ENCODE measurements at regions not wholly inside any gene's neighbourhood (a gene's known extent, or its start where the extent isn't known, plus 50 kb on each side); places are given as distances from the start of the nearest gene placed in this dataset.

GRCh38 chr2:240339411-240340360 is 95.8 kb upstream of the GPC1 start:
- Histone ChIP-seq H4K8ac (ENCODE audit: extremely low read depth, insufficient read depth, low read length) (no peak overlapping the region; the same call in none of the 2 replicates), H2AK5ac (ENCODE audit: low read depth, low read length) (no peak overlapping the region), H3K27me3 (replicated peaks in 1 of 4; ENCODE audit: control insufficient read depth in 3 of 4, extremely low read depth in 1 of 4, insufficient read depth in 3 of 4, low read length in 3 of 4) (no peaks in the 10 kb centered on the region), H2BK20ac (ENCODE audit: low read length) (no peak overlapping the region), H3K9me3 (ENCODE audit: insufficient read depth in 2 of 2, low read depth in 1 of 2, low read length in 1 of 2) (peaks cover 5 to 6% of the 10 kb centered on the region in 2 experiments; a peak in 3 of 4 replicates), H3K79me2 (ENCODE audit: control insufficient read depth in 1 of 2, insufficient read depth in 2 of 2, low read length in 2 of 2) (no peaks in the 10 kb centered on the region), H3K4me2 (ENCODE audit: insufficient read depth in 1 of 2, low read depth in 2 of 2, low read length in 2 of 2) (no peak overlapping the region), H3K23ac (ENCODE audit: insufficient read length) (no peak overlapping the region), H3K27ac (ENCODE audit: low read depth, low read length) (no peak overlapping the region), H4K91ac (replicated peaks; ENCODE audit: insufficient read length, low read length) (no peak overlapping the region), H3K14ac (ENCODE audit: insufficient read length) (no peak overlapping the region), H3K36me3 (ENCODE audit: control insufficient read depth in 2 of 4, insufficient read depth in 4 of 4, low read length in 3 of 4) (no peaks in the 10 kb centered on the region), H3K79me1 (ENCODE audit: low read depth, low read length) (no peaks in the 10 kb centered on the region), H3K4me1 (replicated peaks in 1 of 4; ENCODE audit: control insufficient read depth in 3 of 4, insufficient read depth in 4 of 4, low read length in 3 of 4) (no peaks in the 10 kb centered on the region), H3K9ac (replicated peaks in 1 of 4; ENCODE audit: extremely low read depth in 1 of 4, low read depth in 3 of 4, low read length in 3 of 4) (no peak overlapping the region), H3K23me2 (ENCODE audit: low read depth, low read length) (no peaks in the 10 kb centered on the region), H4K20me1 (replicated peaks in 1 of 2; ENCODE audit: control insufficient read depth in 1 of 2, insufficient read depth in 2 of 2, low read length in 2 of 2) (no peaks in the 10 kb centered on the region), H3K4ac (replicated peaks; ENCODE audit: insufficient read length, low read depth, low read length) (no peak overlapping the region), H3K56ac (replicated peaks; ENCODE audit: insufficient read length, low read depth, low read length) (no peak overlapping the region), H2BK15ac (ENCODE audit: low read length) (no peak overlapping the region), H2BK12ac (ENCODE audit: low read depth, low read length) (no peak overlapping the region), H2BK5ac (ENCODE audit: low read depth, low read length) (no peak overlapping the region), H3K18ac (ENCODE audit: extremely low read depth, low read length) (no peak overlapping the region), H2BK120ac (replicated peaks; ENCODE audit: low read depth, low read length) (no peak overlapping the region), H4K5ac (ENCODE audit: insufficient read length, low read depth, low read length) (no peak overlapping the region), H3K4me3 (ENCODE audit: extremely low read depth in 1 of 4, insufficient read depth in 2 of 4, low read depth in 3 of 4, low read length in 4 of 4) (no peak overlapping the region), H2AFZ (ENCODE audit: low read length) (no peak overlapping the region)
- 90% methylated on average over 24 of the region's 24 CpGs; no CpG with 5 or more reads in 1 of the 2 experiments for WGBS, 2 experiments (ENCODE audit: extremely low coverage in 1 of 2, insufficient coverage in 1 of 2, insufficient read length in 1 of 2, insufficient replicate concordance in 2 of 2, low coverage in 1 of 2, low lambda C conversion rate in 2 of 2, missing lambda C conversion rate in 1 of 2)
- CTCF ChIA-PET (ENCODE audit: partially characterized antibody): no interaction called here
- DNase-seq (ENCODE audit: low read depth in 1 of 2, low spot score in 2 of 2) (no peak), FAIRE-seq (no peak)
- POLR2A ChIA-PET (ENCODE audit: partially characterized antibody): no interaction called here
- TF ChIP-seq BRCA1 (IDR thresholded peaks at IDR 0.05; ENCODE audit: low read depth, low read length) (no peak), GTF2F1 (IDR thresholded peaks at IDR 0.05; ENCODE audit: borderline replicate concordance, low read depth, low read length) (no peak), NRF1 (IDR thresholded peaks at IDR 0.05; ENCODE audit: low read depth, low read length) (no peak), POLR2A (IDR thresholded peaks at IDR 0.05; ENCODE audit: control extremely low read depth in 1 of 2, low read depth in 2 of 2, low read length in 2 of 2) (no peak), RXRA (IDR thresholded peaks at IDR 0.05; ENCODE audit: insufficient read depth, low read depth, low read length) (no peak), TBP (IDR thresholded peaks at IDR 0.05; ENCODE audit: low read depth, low read length) (no peak), SIRT6 (IDR thresholded peaks at IDR 0.05; ENCODE audit: low read length) (no peak), MAX (IDR thresholded peaks at IDR 0.05) (no peak), MAFK (IDR thresholded peaks at IDR 0.05; ENCODE audit: low read depth, low read length) (no peak), TAF1 (IDR thresholded peaks at IDR 0.05; ENCODE audit: low read depth, low read length) (no peak), CTCF (IDR thresholded peaks at IDR 0.05; ENCODE audit: control extremely low read depth in 1 of 3, insufficient read depth in 1 of 3, low read depth in 1 of 3, low read length in 3 of 3) (no peak)

All from H1 (cell line).